Osteocyte (in vitro differentiated cells): ENCODE measurements at regions not wholly inside any gene's neighbourhood (a gene's known extent, or its start where the extent isn't known, plus 50 kb on each side); places are given as distances from the start of the nearest gene placed in this dataset.

ENCODE experiments used
- DNase-seq: peaks from one replicate; pipeline ENCODE4 v3.0.0; 2021; ENCODE audit warnings: mixed read lengths; ENCODE audit not compliant: unreplicated experiment; ENCODE audit errors: extremely low spot score
- H3K27ac Mint-ChIP-seq: one replicate; pipeline ENCODE4 v1.8.0; 2021; ENCODE audit warnings: mild to moderate bottlenecking, mixed read lengths; ENCODE audit not compliant: unreplicated experiment
- H3K27me3 Mint-ChIP-seq: one replicate; pipeline ENCODE4 v1.8.0; 2021; ENCODE audit warnings: mixed read lengths; ENCODE audit not compliant: unreplicated experiment
- H3K36me3 Mint-ChIP-seq: one replicate; pipeline ENCODE4 v1.8.0; 2021; ENCODE audit warnings: mixed read lengths; ENCODE audit not compliant: unreplicated experiment
- H3K4me1 Mint-ChIP-seq: one replicate; pipeline ENCODE4 v1.8.0; 2021; ENCODE audit warnings: mixed read lengths; ENCODE audit not compliant: unreplicated experiment
- H3K4me3 Mint-ChIP-seq: one replicate; pipeline ENCODE4 v1.8.0; 2021; ENCODE audit warnings: mild to moderate bottlenecking, moderate library complexity, mixed read lengths; ENCODE audit not compliant: unreplicated experiment
- H3K9me3 Mint-ChIP-seq: one replicate; pipeline ENCODE4 v1.8.0; 2021; ENCODE audit warnings: mixed read lengths; ENCODE audit not compliant: unreplicated experiment
- TF ChIP-seq, protein P1 (sequence below): fragments of 200-600 bp; sonication (generic); IDR thresholded peaks from 2 replicates; pipeline ENCODE4 v1.5.0; 2021; ENCODE audit warnings: antibody characterized with exemption, mild to moderate bottlenecking, moderate library complexity

DNA sequence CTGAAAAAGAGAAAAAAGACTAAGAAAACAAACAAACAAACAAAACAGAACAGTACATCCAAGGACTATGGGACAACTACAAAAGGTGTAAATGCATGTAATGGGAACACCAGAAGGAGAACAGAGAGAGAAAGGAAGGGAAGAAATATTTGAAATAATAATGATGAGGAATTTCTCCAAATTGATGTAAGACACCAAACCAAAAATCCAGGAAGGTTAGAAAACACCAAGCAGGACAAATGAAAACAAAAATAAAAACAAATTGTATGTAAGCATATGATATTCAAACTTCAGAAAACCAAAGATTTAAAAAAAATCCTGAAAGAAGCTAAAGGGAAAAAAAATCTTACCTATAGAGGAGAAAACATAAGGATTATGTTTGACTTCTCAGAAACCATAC is 125.9 kb upstream of the ACTBL2 start:
- no peak for DNase-seq
- H3K4me1 Mint-ChIP-seq: no peaks in the 10 kb centered on the region
- no peak overlapping the region for H3K4me3 Mint-ChIP-seq
- peaks cover 12% of the 10 kb centered on the region for H3K9me3 Mint-ChIP-seq
- peaks cover 4% of the 10 kb centered on the region for H3K36me3 Mint-ChIP-seq
- peaks cover 38% of the 10 kb centered on the region for H3K27me3 Mint-ChIP-seq
- TF ChIP-seq, protein P1, sequence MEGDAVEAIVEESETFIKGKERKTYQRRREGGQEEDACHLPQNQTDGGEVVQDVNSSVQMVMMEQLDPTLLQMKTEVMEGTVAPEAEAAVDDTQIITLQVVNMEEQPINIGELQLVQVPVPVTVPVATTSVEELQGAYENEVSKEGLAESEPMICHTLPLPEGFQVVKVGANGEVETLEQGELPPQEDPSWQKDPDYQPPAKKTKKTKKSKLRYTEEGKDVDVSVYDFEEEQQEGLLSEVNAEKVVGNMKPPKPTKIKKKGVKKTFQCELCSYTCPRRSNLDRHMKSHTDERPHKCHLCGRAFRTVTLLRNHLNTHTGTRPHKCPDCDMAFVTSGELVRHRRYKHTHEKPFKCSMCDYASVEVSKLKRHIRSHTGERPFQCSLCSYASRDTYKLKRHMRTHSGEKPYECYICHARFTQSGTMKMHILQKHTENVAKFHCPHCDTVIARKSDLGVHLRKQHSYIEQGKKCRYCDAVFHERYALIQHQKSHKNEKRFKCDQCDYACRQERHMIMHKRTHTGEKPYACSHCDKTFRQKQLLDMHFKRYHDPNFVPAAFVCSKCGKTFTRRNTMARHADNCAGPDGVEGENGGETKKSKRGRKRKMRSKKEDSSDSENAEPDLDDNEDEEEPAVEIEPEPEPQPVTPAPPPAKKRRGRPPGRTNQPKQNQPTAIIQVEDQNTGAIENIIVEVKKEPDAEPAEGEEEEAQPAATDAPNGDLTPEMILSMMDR: no peak
- H3K27ac Mint-ChIP-seq: no peak overlapping the region

DNA sequence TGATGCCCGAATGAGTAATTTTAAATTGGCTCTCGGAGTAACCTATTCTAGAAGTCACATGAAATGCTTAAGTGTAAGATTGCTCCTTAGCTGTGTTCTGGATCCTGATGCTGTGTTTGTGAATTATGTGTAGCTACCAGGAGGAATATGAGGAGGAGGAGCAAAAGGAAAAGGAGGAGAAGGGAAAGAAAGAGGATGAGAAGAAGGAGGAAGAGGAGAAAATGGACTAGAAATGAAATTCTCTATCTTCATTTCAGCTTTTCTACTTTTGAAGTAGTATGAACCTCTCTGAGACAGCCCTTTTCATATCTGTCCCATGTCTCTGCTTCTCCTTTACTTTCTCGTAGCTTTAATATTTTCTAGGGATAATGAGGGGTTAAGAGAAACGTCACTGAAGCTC is 119.4 kb upstream of the ACTBL2 start:
- no peak for DNase-seq
- TF ChIP-seq, protein P1: no peak
- H3K27me3 Mint-ChIP-seq: peaks cover 30% of the 10 kb centered on the region
- H3K27ac Mint-ChIP-seq: no peak overlapping the region
- H3K4me1 Mint-ChIP-seq: peaks cover 6% of the 10 kb centered on the region
- H3K36me3 Mint-ChIP-seq: no peaks in the 10 kb centered on the region
- H3K4me3 Mint-ChIP-seq: no peak overlapping the region
- no peaks in the 10 kb centered on the region for H3K9me3 Mint-ChIP-seq

DNA sequence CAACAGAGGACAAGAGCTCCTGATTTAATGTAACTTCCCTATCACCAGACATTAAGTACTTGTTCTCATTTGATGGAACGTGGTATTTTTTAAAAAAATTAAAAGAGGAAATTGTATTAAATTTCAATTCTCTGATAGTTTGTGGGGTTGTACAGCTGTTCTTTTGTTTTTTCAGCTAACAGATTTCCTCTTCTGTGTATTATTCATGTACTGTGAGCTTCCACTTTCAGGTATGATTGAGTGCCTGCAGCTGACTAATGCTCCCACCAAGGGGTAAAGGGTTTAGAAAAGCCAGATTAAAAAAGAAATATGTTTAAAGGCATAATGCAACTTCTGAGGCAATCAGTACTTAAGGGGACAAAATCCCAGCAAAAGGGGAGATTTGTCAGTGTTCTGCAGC is 117.7 kb upstream of the ACTBL2 start:
- no peak overlapping the region for H3K4me3 Mint-ChIP-seq
- no peak overlapping the region for H3K27ac Mint-ChIP-seq
- no peak for DNase-seq
- peaks cover 26% of the 10 kb centered on the region for H3K27me3 Mint-ChIP-seq
- H3K4me1 Mint-ChIP-seq: peaks cover 6% of the 10 kb centered on the region
- no peaks in the 10 kb centered on the region for H3K9me3 Mint-ChIP-seq
- H3K36me3 Mint-ChIP-seq: no peaks in the 10 kb centered on the region
- TF ChIP-seq, protein P1: no peak

DNA sequence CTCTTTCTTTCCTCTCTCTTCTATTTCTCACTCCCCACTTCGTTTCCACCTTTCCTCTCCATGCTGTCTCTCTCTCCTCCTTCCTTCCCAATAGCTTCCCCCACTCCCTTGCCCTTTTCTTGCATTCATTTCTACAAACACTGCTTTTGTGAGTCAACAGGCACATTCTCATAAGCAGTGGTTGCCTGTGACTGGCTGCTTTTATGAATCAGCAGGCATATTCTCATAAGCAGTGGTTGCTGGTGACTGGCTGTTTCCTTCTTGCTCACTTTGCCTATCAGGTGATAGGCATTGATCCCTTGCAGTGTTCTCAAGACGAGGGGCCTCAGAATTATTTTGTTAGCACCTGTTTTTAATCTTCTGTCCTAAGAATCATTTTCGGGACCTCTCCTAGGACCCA is 116.1 kb upstream of the ACTBL2 start:
- H3K27ac Mint-ChIP-seq: no peak overlapping the region
- no peak for DNase-seq
- peaks cover 18% of the 10 kb centered on the region for H3K27me3 Mint-ChIP-seq
- H3K9me3 Mint-ChIP-seq: no peaks in the 10 kb centered on the region
- no peak overlapping the region for H3K4me3 Mint-ChIP-seq
- TF ChIP-seq, protein P1: no peak
- peaks cover 6% of the 10 kb centered on the region for H3K4me1 Mint-ChIP-seq
- no peaks in the 10 kb centered on the region for H3K36me3 Mint-ChIP-seq

DNA sequence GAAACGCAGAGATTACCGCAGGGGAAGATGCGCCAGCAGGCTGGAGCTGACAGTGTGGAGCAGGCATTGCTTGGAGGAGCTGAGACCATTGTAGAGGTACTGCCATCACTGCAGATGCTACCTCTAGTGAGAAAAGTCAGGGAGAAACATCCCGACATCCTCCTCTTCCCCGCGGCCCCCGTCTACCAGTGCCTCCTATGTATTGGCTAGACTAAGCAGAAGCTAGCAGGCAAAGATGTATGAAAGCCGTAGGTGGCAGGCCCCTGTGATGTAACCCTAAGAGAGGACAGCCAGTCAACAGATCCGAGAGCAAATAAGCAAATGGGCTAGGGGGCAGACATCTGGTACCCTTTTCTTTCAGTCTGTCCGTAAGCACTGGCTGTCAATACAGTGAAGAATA is 115.5 kb upstream of the ACTBL2 start:
- Mint-ChIP-seq H3K4me1 (peaks cover 6% of the 10 kb centered on the region), H3K9me3 (no peaks in the 10 kb centered on the region), H3K27ac (no peak overlapping the region), H3K27me3 (peaks cover 13% of the 10 kb centered on the region), H3K4me3 (no peak overlapping the region), H3K36me3 (no peaks in the 10 kb centered on the region)
- DNase-seq: no peak
- TF ChIP-seq, protein P1: no peak
